ENCODE measurements at regions not wholly inside any gene's neighbourhood (a gene's known extent, or its start where the extent isn't known, plus 50 kb on each side); places are given as distances from the start of the nearest gene placed in this dataset.

DNA sequence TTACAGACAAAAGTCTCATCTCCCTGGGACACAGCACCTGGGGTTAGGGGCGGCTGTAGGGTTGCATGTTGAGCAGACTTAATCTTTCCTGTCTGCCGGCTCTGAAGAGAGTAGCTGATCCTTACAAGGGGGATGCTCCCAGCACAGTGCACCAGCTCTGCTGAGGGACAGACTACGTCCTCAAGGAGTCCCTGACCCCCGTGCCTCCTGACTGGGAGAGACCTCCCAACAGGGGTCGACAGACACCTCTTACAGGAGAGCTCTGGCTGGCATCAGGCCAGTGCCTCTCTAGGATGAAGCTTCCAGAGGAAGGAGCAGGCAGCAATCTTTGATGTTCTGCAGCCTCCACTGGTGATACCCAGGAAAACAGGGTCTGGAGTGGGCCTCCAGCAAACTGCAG is 506.0 kb upstream of the FMR1 start:
- H3K4me1 ChIP-seq (ENCODE audit: control insufficient read depth, insufficient read depth, low read length) = no peaks in the 10 kb centered on the region
- no peaks in the 10 kb centered on the region for H3K36me3 ChIP-seq (ENCODE audit: control insufficient read depth in 2 of 2, insufficient read depth in 1 of 2, low read length in 2 of 2)
- no peaks in the 10 kb centered on the region for H3K9me3 ChIP-seq (ENCODE audit: control insufficient read depth, insufficient read depth, low read depth, low read length)
- POLR2A ChIA-PET = no interaction called here
- TF ChIP-seq ZFP41 (tag by site-specific recombination; IDR thresholded peaks at IDR 0.05; ENCODE audit: borderline replicate concordance) (no peak), HOXC10 (CRISPR knock-in tag; IDR thresholded peaks at IDR 0.05) (no peak), ZBTB48 (tag by site-specific recombination; IDR thresholded peaks at IDR 0.05) (no peak), MZF1 (tag by site-specific recombination; IDR thresholded peaks at IDR 0.05; ENCODE audit: borderline replicate concordance) (no peak), SETDB1 (IDR thresholded peaks at IDR 0.05; ENCODE audit: insufficient read length, low read length) (no peak), ZNF423 (tag by site-specific recombination; IDR thresholded peaks at IDR 0.05) (no peak), ZNF292 (tag by site-specific recombination; IDR thresholded peaks at IDR 0.05; ENCODE audit: borderline replicate concordance, low read depth) (no peak), TRIM28 (IDR thresholded peaks at IDR 0.05; ENCODE audit: borderline replicate concordance, low read length) (no peak), ZNF324 (tag by site-specific recombination; IDR thresholded peaks at IDR 0.05) (no peak), ZNF707 (tag by site-specific recombination; IDR thresholded peaks at IDR 0.05) (no peak), SALL2 (tag by site-specific recombination; IDR thresholded peaks at IDR 0.05; ENCODE audit: borderline replicate concordance) (no peak), ZNF248 (tag by site-specific recombination; IDR thresholded peaks at IDR 0.05) (no peak), RBAK (tag by site-specific recombination; IDR thresholded peaks at IDR 0.05) (no peak), ZNF677 (tag by site-specific recombination; IDR thresholded peaks at IDR 0.05) (no peak)
- TF ChIP-seq, protein P1, sequence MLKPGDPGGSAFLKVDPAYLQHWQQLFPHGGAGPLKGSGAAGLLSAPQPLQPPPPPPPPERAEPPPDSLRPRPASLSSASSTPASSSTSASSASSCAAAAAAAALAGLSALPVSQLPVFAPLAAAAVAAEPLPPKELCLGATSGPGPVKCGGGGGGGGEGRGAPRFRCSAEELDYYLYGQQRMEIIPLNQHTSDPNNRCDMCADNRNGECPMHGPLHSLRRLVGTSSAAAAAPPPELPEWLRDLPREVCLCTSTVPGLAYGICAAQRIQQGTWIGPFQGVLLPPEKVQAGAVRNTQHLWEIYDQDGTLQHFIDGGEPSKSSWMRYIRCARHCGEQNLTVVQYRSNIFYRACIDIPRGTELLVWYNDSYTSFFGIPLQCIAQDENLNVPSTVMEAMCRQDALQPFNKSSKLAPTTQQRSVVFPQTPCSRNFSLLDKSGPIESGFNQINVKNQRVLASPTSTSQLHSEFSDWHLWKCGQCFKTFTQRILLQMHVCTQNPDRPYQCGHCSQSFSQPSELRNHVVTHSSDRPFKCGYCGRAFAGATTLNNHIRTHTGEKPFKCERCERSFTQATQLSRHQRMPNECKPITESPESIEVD (tag by site-specific recombination; IDR thresholded peaks at IDR 0.05) = no peak
- TF ChIP-seq, protein P2, sequence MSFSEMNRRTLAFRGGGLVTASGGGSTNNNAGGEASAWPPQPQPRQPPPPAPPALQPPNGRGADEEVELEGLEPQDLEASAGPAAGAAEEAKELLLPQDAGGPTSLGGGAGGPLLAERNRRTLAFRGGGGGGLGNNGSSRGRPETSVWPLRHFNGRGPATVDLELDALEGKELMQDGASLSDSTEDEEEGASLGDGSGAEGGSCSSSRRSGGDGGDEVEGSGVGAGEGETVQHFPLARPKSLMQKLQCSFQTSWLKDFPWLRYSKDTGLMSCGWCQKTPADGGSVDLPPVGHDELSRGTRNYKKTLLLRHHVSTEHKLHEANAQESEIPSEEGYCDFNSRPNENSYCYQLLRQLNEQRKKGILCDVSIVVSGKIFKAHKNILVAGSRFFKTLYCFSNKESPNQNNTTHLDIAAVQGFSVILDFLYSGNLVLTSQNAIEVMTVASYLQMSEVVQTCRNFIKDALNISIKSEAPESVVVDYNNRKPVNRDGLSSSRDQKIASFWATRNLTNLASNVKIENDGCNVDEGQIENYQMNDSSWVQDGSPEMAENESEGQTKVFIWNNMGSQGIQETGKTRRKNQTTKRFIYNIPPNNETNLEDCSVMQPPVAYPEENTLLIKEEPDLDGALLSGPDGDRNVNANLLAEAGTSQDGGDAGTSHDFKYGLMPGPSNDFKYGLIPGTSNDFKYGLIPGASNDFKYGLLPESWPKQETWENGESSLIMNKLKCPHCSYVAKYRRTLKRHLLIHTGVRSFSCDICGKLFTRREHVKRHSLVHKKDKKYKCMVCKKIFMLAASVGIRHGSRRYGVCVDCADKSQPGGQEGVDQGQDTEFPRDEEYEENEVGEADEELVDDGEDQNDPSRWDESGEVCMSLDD (tag by site-specific recombination; IDR thresholded peaks at IDR 0.05) = no peak
- TF ChIP-seq, protein P3, sequence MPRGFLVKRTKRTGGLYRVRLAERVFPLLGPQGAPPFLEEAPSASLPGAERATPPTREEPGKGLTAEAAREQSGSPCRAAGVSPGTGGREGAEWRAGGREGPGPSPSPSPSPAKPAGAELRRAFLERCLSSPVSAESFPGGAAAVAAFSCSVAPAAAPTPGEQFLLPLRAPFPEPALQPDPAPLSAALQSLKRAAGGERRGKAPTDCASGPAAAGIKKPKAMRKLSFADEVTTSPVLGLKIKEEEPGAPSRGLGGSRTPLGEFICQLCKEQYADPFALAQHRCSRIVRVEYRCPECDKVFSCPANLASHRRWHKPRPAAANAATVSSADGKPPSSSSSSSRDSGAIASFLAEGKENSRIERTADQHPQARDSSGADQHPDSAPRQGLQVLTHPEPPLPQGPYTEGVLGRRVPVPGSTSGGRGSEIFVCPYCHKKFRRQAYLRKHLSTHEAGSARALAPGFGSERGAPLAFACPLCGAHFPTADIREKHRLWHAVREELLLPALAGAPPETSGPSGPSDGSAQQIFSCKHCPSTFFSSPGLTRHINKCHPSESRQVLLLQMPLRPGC (tag by site-specific recombination; IDR thresholded peaks at IDR 0.05) = no peak
- H3K27ac ChIP-seq (ENCODE audit: extremely low read depth, low read depth, low read length) = no peak overlapping the region
- CTCF ChIA-PET = interaction anchor here (1.3 kb wide), 1 partner anchor 10 kb away, joined by 3 read pairs; no protein-coding TSS in a partner anchor
- H3K4me3 ChIP-seq (ENCODE audit: low read depth, low read length) = no peak overlapping the region

DNA sequence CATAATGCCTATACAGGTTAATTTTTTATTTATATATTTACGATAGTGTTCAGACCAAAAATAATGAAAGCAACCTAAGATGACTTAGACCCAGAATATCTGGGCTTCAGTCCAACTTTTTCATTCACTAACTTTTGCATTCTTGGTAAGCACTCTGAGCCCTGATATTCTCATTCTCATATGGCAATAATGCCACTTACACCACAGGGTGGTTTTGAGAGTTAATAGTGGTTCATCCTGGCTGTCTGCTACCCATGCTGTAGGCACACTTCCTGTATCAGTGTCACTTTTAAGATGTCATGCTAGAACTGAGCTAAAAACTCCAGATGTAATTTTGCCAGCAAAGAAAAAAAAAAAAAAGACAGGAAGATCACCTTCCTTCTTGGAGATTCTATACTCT is 508.7 kb upstream of the FMR1 start:
- no peak overlapping the region for H3K27ac ChIP-seq (ENCODE audit: extremely low read depth, low read depth, low read length)
- no peaks in the 10 kb centered on the region for H3K36me3 ChIP-seq (ENCODE audit: control insufficient read depth in 2 of 2, insufficient read depth in 1 of 2, low read length in 2 of 2)
- ChIA-PET CTCF (no interaction called here), POLR2A (no interaction called here)
- H3K4me1 ChIP-seq (ENCODE audit: control insufficient read depth, insufficient read depth, low read length) = no peaks in the 10 kb centered on the region
- H3K9me3 ChIP-seq (ENCODE audit: control insufficient read depth, insufficient read depth, low read depth, low read length) = no peaks in the 10 kb centered on the region
- H3K4me3 ChIP-seq (ENCODE audit: low read depth, low read length) = no peak overlapping the region
- TF ChIP-seq SETDB1 (IDR thresholded peaks at IDR 0.05; ENCODE audit: insufficient read length, low read length) (no peak), ZNF561 (tag by site-specific recombination; IDR thresholded peaks at IDR 0.05; ENCODE audit: borderline replicate concordance) (no peak), SCRT1 (tag by site-specific recombination; IDR thresholded peaks at IDR 0.05; ENCODE audit: borderline replicate concordance) (no peak), ZEB2 (tag by site-specific recombination; IDR thresholded peaks at IDR 0.05) (no peak), ZSCAN23 (tag by site-specific recombination; IDR thresholded peaks at IDR 0.05) (no peak)
- TF ChIP-seq, protein P4, sequence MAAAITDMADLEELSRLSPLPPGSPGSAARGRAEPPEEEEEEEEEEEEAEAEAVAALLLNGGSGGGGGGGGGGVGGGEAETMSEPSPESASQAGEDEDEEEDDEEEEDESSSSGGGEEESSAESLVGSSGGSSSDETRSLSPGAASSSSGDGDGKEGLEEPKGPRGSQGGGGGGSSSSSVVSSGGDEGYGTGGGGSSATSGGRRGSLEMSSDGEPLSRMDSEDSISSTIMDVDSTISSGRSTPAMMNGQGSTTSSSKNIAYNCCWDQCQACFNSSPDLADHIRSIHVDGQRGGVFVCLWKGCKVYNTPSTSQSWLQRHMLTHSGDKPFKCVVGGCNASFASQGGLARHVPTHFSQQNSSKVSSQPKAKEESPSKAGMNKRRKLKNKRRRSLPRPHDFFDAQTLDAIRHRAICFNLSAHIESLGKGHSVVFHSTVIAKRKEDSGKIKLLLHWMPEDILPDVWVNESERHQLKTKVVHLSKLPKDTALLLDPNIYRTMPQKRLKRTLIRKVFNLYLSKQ (tag by site-specific recombination; IDR thresholded peaks at IDR 0.05; ENCODE audit: borderline replicate concordance) = no peak
- TF ChIP-seq, protein P5, sequence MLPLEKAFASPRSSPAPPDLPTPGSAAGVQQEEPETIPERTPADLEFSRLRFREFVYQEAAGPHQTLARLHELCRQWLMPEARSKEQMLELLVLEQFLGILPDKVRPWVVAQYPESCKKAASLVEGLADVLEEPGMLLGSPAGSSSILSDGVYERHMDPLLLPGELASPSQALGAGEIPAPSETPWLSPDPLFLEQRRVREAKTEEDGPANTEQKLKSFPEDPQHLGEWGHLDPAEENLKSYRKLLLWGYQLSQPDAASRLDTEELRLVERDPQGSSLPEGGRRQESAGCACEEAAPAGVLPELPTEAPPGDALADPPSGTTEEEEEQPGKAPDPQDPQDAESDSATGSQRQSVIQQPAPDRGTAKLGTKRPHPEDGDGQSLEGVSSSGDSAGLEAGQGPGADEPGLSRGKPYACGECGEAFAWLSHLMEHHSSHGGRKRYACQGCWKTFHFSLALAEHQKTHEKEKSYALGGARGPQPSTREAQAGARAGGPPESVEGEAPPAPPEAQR (tag by site-specific recombination; IDR thresholded peaks at IDR 0.05) = no peak
- TF ChIP-seq, protein P6, sequence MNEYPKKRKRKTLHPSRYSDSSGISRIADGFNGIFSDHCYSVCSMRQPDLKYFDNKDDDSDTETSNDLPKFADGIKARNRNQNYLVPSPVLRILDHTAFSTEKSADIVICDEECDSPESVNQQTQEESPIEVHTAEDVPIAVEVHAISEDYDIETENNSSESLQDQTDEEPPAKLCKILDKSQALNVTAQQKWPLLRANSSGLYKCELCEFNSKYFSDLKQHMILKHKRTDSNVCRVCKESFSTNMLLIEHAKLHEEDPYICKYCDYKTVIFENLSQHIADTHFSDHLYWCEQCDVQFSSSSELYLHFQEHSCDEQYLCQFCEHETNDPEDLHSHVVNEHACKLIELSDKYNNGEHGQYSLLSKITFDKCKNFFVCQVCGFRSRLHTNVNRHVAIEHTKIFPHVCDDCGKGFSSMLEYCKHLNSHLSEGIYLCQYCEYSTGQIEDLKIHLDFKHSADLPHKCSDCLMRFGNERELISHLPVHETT (tag by site-specific recombination; IDR thresholded peaks at IDR 0.05) = no peak
- TF ChIP-seq, protein P7, sequence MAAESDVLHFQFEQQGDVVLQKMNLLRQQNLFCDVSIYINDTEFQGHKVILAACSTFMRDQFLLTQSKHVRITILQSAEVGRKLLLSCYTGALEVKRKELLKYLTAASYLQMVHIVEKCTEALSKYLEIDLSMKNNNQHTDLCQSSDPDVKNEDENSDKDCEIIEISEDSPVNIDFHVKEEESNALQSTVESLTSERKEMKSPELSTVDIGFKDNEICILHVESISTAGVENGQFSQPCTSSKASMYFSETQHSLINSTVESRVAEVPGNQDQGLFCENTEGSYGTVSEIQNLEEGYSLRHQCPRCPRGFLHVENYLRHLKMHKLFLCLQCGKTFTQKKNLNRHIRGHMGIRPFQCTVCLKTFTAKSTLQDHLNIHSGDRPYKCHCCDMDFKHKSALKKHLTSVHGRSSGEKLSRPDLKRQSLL (tag by site-specific recombination; IDR thresholded peaks at IDR 0.05) = no peak

All from HEK293 (cell line).